Breast epithelium (tissue), 3 donors: ENCODE measurements at regions not wholly inside any gene's neighbourhood (a gene's known extent, or its start where the extent isn't known, plus 50 kb on each side); places are given as distances from the start of the nearest gene placed in this dataset.

Source experiments
- CTCF ChIP-seq, 3 donors: fragments of 450-650 bp; IDR thresholded peaks; one replicate each; pipeline ENCODE4 v1.5.1; 2016 to 2017; ENCODE audit warnings: antibody characterized with exemption in 3 of 3, mild to moderate bottlenecking in 3 of 3, moderate library complexity in 3 of 3
- POLR2A ChIP-seq: fragments of 450-650 bp; IDR thresholded peaks from one replicate; pipeline ENCODE4 v1.6.1; 2016; ENCODE audit warnings: antibody characterized with exemption, mild to moderate bottlenecking, moderate library complexity
- POLR2AphosphoS5 ChIP-seq, 3 donors: sonication (generic); formaldehyde crosslinking; IDR thresholded peaks; one replicate each; pipeline ENCODE4 v1.6.1; 2017; ENCODE audit warnings: antibody characterized with exemption in 3 of 3

GRCh38 chr2:35314049-35314448, 1041.5 kb upstream of the CRIM1 start:
- no peak for TF ChIP-seq CTCF (IDR thresholded peaks at IDR 0.05)
- TF ChIP-seq POLR2A = no peak
- TF ChIP-seq POLR2AphosphoS5 (IDR thresholded peaks at IDR 0.05) = no peak
